ENCODE measurements at regions not wholly inside any gene's neighbourhood (a gene's known extent, or its start where the extent isn't known, plus 50 kb on each side); places are given as distances from the start of the nearest gene placed in this dataset.

DNA sequence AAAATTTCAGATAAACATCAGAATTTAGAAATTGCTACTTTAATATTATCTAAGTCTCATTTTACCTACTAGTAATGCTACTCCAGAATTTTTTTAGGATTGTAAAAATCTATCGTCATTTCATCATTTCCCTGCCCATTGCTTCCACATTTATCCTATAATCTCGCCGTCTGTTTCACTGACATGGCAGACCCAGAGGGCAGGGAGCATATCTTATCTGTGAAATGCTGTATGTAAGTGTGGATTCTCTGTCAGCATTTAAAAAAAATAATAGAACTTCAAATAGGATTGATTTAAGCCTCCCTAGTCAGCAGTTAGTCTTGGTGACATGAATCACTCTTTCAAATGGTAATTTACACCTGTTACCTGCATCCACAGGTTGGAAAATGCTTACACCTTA is 314.4 kb downstream of the PCDH7 start:
- H3K36me3 ChIP-seq: no peaks in the 10 kb centered on the region
- no peak overlapping the region for H3K4me3 ChIP-seq
- no peak overlapping the region for H3K27ac ChIP-seq
- peaks cover 6% of the 10 kb centered on the region for H3K4me1 ChIP-seq (ENCODE audit: low read depth)
- no peaks in the 10 kb centered on the region for H3K9me3 ChIP-seq (ENCODE audit: low read depth)
- H3K27me3 ChIP-seq: no peaks in the 10 kb centered on the region
- TF ChIP-seq, protein P1, sequence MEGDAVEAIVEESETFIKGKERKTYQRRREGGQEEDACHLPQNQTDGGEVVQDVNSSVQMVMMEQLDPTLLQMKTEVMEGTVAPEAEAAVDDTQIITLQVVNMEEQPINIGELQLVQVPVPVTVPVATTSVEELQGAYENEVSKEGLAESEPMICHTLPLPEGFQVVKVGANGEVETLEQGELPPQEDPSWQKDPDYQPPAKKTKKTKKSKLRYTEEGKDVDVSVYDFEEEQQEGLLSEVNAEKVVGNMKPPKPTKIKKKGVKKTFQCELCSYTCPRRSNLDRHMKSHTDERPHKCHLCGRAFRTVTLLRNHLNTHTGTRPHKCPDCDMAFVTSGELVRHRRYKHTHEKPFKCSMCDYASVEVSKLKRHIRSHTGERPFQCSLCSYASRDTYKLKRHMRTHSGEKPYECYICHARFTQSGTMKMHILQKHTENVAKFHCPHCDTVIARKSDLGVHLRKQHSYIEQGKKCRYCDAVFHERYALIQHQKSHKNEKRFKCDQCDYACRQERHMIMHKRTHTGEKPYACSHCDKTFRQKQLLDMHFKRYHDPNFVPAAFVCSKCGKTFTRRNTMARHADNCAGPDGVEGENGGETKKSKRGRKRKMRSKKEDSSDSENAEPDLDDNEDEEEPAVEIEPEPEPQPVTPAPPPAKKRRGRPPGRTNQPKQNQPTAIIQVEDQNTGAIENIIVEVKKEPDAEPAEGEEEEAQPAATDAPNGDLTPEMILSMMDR (IDR thresholded peaks at IDR 0.05; ENCODE audit: low read depth, low read length): no peak
- DNase-seq (ENCODE audit: low read depth in 1 of 2, low spot score in 1 of 2): no peak

DNA sequence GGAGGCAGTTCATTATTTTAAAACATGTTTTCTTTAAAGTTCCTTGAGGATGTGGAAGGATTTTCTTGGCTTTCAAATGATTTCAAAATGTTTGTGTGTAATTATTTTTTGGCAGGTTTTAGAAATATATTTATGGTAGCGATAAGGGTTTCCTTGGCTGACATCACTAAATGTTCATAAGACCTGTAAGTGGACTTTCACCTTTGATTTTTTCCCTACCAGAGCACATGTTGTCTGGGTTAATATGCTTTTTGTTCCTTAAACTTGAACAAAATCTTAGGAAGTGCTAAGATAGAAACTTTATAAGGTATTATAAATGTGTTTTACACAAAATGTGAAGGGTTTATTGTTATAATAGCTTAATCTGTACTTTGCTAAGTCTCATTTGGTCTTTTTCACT is 315.6 kb downstream of the PCDH7 start:
- TF ChIP-seq, protein P1 (IDR thresholded peaks at IDR 0.05; ENCODE audit: low read depth, low read length): no peak
- H3K36me3 ChIP-seq: no peaks in the 10 kb centered on the region
- H3K4me3 ChIP-seq: no peak overlapping the region
- peaks cover 6% of the 10 kb centered on the region for H3K4me1 ChIP-seq (ENCODE audit: low read depth)
- no peaks in the 10 kb centered on the region for H3K27me3 ChIP-seq
- DNase-seq (ENCODE audit: low read depth in 1 of 2, low spot score in 1 of 2): no peak
- no peaks in the 10 kb centered on the region for H3K9me3 ChIP-seq (ENCODE audit: low read depth)
- no peak overlapping the region for H3K27ac ChIP-seq

DNA sequence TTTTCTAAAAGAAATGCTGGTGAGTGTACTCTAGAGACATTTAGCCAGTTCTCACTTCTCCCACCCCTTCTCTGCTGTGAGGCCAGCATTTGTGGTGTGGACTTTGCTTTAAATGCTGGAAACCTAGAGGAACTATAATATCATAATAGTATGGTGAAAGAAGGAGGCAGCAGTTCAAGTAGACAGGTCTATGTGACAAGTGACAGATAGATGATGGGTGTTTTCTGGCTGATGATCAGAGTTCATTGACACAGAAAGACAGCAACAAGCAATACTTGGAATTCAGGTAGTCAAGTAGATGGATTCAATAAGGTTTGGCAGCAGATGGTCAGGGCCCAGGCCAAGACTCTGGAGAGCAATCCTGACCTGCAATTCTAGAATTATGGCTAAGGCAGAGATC is 317.5 kb downstream of the PCDH7 start:
- Histone ChIP-seq H3K4me1 (ENCODE audit: low read depth) (peaks cover 13% of the 10 kb centered on the region), H3K27me3 (no peaks in the 10 kb centered on the region), H3K9me3 (ENCODE audit: low read depth) (no peaks in the 10 kb centered on the region), H3K27ac (no peak overlapping the region), H3K4me3 (no peak overlapping the region), H3K36me3 (no peaks in the 10 kb centered on the region)
- TF ChIP-seq, protein P1 (IDR thresholded peaks at IDR 0.05; ENCODE audit: low read depth, low read length): no peak
- no peak for DNase-seq (ENCODE audit: low read depth in 1 of 2, low spot score in 1 of 2)

DNA sequence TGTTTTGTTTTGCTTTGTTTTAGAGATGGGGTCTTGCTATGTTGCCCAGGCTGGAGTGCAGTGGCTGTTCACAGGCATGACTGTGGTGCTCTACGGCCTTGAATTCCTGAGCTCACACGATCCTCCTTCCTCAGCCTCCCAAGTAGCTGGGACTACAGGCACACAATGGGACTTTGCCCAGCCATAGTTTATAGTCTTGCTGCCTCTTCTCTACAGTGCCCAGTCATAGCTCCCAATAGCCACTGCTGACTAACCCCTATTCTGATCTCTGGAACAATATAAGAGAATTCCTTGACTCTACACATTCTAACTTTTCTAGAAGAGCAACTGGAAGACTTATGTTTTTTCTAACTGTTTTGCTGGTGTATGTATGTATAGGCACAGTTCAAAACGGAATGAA is 319.2 kb downstream of the PCDH7 start:
- no peaks in the 10 kb centered on the region for H3K9me3 ChIP-seq (ENCODE audit: low read depth)
- TF ChIP-seq, protein P1 (IDR thresholded peaks at IDR 0.05; ENCODE audit: low read depth, low read length): no peak
- H3K4me3 ChIP-seq: no peak overlapping the region
- H3K4me1 ChIP-seq (ENCODE audit: low read depth): peaks cover 11% of the 10 kb centered on the region
- no peak for DNase-seq (ENCODE audit: low read depth in 1 of 2, low spot score in 1 of 2)
- no peak overlapping the region for H3K27ac ChIP-seq
- H3K27me3 ChIP-seq: no peaks in the 10 kb centered on the region
- no peaks in the 10 kb centered on the region for H3K36me3 ChIP-seq

DNA sequence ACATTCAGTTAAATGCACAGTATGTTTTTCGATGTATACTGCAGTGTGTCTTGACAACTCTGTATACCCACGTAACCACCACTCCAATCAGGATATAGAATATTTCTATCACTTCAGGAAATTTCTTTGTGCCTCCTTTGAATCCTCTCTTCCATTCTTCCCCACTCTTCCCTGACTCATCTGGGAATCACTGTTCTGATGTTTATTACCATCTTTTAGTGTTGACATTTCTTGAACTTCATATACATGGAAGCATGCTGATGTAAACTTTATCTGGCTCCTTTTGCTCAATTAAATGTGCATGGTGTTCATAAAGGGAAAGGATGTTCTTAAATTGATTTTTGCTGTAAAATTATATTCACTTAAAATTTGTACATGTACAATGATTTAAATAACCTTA is 319.9 kb downstream of the PCDH7 start:
- DNase-seq (ENCODE audit: low read depth in 1 of 2, low spot score in 1 of 2): no peak
- Histone ChIP-seq H3K27ac (no peak overlapping the region), H3K36me3 (no peaks in the 10 kb centered on the region), H3K9me3 (ENCODE audit: low read depth) (no peaks in the 10 kb centered on the region), H3K4me3 (no peak overlapping the region), H3K27me3 (no peaks in the 10 kb centered on the region), H3K4me1 (ENCODE audit: low read depth) (peaks cover 13% of the 10 kb centered on the region)
- TF ChIP-seq, protein P1 (IDR thresholded peaks at IDR 0.05; ENCODE audit: low read depth, low read length): no peak

DNA sequence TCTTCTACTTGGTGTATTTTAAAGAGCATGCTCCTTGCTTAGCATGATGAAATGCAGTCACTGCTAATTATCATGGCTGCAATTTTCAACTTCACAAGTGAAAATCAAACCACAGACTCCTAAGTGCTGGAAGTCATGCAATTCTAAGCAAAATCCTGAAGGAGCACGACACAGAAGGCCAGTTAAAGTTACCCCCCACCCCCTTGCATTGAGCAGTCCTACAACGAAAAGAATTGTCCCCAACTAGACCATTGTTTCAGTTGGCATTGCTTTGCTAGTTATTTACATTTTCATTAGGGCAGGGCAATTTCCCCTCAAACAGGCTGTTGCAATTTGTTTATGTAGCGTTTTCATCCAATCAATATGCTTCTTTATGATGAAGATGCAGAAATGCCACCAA is 321.2 kb downstream of the PCDH7 start:
- no peaks in the 10 kb centered on the region for H3K9me3 ChIP-seq (ENCODE audit: low read depth)
- no peak for DNase-seq (ENCODE audit: low read depth in 1 of 2, low spot score in 1 of 2)
- TF ChIP-seq, protein P1 (IDR thresholded peaks at IDR 0.05; ENCODE audit: low read depth, low read length): no peak
- H3K4me3 ChIP-seq: no peak overlapping the region
- no peak overlapping the region for H3K27ac ChIP-seq
- H3K4me1 ChIP-seq (ENCODE audit: low read depth): peaks cover 16% of the 10 kb centered on the region
- no peaks in the 10 kb centered on the region for H3K36me3 ChIP-seq
- H3K27me3 ChIP-seq: no peaks in the 10 kb centered on the region
